ENCODE measurements at regions not wholly inside any gene's neighbourhood (a gene's known extent, or its start where the extent isn't known, plus 50 kb on each side); places are given as distances from the start of the nearest gene placed in this dataset.

DNA sequence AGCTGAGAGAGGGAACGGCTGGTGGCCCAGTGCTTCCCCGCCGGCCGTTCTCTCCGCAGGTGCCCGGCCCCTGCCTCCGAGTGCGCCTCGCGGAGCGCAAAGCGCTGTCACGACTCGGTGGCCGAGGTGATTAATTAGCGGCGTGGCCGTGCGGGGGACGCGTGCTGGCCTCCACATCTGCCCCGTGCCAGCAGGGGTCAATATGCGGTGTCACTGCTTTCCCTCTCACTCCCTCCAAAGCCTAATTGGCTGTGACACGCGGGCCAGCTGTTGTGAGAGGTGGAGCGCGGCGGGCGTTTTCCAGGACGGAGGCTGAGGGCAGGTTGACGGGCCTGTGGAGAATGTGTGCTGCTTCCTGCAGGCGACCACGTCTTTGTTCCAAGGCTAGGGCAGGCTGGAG is 239.0 kb downstream of the LMX1A start:
- no peak overlapping the region for H3K9ac ChIP-seq (ENCODE audit: insufficient read depth, low read depth, low read length)
- no peaks in the 10 kb centered on the region for H3K9me3 ChIP-seq (ENCODE audit: low read length)
- H3K27ac ChIP-seq (ENCODE audit: extremely low read length, insufficient read depth, low read length): no peak overlapping the region
- in situ Hi-C loops (cut with HindIII; ENCODE audit: extremely low pct_ligation_motif_present, low pct_unique_long_range_greater_than_20kb) (no loop called here), intact Hi-C loops (cut with micrococcal nuclease; ENCODE audit: unreplicated experiment) (no loop called here)
- FAIRE-seq (no peak), ATAC-seq (no peak), DNase-seq (ENCODE audit: low spot score) (no peak)
- H3K27me3 ChIP-seq (ENCODE audit: control insufficient read depth in 1 of 2, insufficient read depth in 2 of 2, low read length in 2 of 2): 0 out of 5 replicates have a peak, but pooled peaks cover 0 to 10% of the 10 kb centered on the region in 2 experiments
- ChIA-PET CTCF (ENCODE audit: low intra/inter-chr PET ratio, low total read pairs) (no interaction called here), POLR2A (no interaction called here)
- 69% methylated on average over 33 of the region's 33 CpGs for WGBS (ENCODE audit: low lambda C conversion rate)
- H4K20me1 ChIP-seq (ENCODE audit: insufficient read depth, low read length): no peaks in the 10 kb centered on the region
- H3K4me3 ChIP-seq (replicated peaks in 1 of 3; ENCODE audit: insufficient read depth in 1 of 3, low read depth in 2 of 3, low read length in 3 of 3): no peak overlapping the region
- no TSS peak for BruUV-seq (replicated peaks)
- H3K4me2 ChIP-seq (ENCODE audit: low read depth, low read length): no peak overlapping the region
- H2AFZ ChIP-seq (ENCODE audit: low read length): no peak overlapping the region
- TF ChIP-seq, protein P1, sequence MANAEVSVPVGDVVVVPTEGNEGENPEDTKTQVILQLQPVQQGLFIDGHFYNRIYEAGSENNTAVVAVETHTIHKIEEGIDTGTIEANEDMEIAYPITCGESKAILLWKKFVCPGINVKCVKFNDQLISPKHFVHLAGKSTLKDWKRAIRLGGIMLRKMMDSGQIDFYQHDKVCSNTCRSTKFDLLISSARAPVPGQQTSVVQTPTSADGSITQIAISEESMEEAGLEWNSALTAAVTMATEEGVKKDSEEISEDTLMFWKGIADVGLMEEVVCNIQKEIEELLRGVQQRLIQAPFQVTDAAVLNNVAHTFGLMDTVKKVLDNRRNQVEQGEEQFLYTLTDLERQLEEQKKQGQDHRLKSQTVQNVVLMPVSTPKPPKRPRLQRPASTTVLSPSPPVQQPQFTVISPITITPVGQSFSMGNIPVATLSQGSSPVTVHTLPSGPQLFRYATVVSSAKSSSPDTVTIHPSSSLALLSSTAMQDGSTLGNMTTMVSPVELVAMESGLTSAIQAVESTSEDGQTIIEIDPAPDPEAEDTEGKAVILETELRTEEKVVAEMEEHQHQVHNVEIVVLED (CRISPR knock-in tag; IDR thresholded peaks at IDR 0.05; ENCODE audit: borderline replicate concordance): no peak
- TF ChIP-seq, protein P2, sequence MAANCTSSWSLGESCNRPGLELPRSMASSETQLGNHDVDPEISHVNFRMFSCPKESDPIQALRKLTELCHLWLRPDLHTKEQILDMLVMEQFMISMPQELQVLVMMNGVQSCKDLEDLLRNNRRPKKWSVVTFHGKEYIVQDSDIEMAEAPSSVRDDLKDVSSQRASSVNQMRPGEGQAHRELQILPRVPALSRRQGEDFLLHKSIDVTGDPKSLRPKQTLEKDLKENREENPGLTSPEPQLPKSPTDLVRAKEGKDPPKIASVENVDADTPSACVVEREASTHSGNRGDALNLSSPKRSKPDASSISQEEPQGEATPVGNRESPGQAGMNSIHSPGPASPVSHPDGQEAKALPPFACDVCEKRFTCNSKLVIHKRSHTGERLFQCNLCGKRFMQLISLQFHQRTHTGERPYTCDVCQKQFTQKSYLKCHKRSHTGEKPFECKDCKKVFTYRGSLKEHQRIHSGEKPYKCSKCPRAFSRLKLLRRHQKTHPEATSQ (CRISPR knock-in tag; IDR thresholded peaks at IDR 0.05; ENCODE audit: borderline replicate concordance): no peak
- TF ChIP-seq NKX3-1 (CRISPR knock-in tag; IDR thresholded peaks at IDR 0.05) (no peak), ZNF101 (CRISPR knock-in tag; IDR thresholded peaks at IDR 0.05; ENCODE audit: borderline replicate concordance, low read depth) (no peak), MIER2 (CRISPR knock-in tag; IDR thresholded peaks at IDR 0.05) (no peak), TBP (CRISPR knock-in tag; IDR thresholded peaks at IDR 0.05) (no peak), PAX8 (CRISPR knock-in tag; IDR thresholded peaks at IDR 0.05; ENCODE audit: borderline replicate concordance) (no peak), GATA4 (IDR thresholded peaks at IDR 0.05; ENCODE audit: borderline replicate concordance, low read depth) (no peak), MBD4 (IDR thresholded peaks at IDR 0.05; ENCODE audit: borderline replicate concordance, low read length) (no peak), ZNF713 (CRISPR knock-in tag; IDR thresholded peaks at IDR 0.05) (no peak), ZNF672 (CRISPR knock-in tag; IDR thresholded peaks at IDR 0.05) (no peak), ZNF235 (CRISPR knock-in tag; IDR thresholded peaks at IDR 0.05; ENCODE audit: borderline replicate concordance) (no peak), ZNF850 (CRISPR knock-in tag; conservative IDR thresholded peaks at IDR 0.05) (no peak)
- TF ChIP-seq, protein P3, sequence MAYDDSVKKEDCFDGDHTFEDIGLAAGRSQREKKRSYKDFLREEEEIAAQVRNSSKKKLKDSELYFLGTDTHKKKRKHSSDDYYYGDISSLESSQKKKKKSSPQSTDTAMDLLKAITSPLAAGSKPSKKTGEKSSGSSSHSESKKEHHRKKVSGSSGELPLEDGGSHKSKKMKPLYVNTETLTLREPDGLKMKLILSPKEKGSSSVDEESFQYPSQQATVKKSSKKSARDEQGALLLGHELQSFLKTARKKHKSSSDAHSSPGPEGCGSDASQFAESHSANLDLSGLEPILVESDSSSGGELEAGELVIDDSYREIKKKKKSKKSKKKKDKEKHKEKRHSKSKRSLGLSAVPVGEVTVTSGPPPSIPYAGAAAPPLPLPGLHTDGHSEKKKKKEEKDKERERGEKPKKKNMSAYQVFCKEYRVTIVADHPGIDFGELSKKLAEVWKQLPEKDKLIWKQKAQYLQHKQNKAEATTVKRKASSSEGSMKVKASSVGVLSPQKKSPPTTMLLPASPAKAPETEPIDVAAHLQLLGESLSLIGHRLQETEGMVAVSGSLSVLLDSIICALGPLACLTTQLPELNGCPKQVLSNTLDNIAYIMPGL (CRISPR knock-in tag; IDR thresholded peaks at IDR 0.05; ENCODE audit: borderline replicate concordance in 1 of 2, low read depth in 1 of 2): no peak
- TF ChIP-seq, protein P4, sequence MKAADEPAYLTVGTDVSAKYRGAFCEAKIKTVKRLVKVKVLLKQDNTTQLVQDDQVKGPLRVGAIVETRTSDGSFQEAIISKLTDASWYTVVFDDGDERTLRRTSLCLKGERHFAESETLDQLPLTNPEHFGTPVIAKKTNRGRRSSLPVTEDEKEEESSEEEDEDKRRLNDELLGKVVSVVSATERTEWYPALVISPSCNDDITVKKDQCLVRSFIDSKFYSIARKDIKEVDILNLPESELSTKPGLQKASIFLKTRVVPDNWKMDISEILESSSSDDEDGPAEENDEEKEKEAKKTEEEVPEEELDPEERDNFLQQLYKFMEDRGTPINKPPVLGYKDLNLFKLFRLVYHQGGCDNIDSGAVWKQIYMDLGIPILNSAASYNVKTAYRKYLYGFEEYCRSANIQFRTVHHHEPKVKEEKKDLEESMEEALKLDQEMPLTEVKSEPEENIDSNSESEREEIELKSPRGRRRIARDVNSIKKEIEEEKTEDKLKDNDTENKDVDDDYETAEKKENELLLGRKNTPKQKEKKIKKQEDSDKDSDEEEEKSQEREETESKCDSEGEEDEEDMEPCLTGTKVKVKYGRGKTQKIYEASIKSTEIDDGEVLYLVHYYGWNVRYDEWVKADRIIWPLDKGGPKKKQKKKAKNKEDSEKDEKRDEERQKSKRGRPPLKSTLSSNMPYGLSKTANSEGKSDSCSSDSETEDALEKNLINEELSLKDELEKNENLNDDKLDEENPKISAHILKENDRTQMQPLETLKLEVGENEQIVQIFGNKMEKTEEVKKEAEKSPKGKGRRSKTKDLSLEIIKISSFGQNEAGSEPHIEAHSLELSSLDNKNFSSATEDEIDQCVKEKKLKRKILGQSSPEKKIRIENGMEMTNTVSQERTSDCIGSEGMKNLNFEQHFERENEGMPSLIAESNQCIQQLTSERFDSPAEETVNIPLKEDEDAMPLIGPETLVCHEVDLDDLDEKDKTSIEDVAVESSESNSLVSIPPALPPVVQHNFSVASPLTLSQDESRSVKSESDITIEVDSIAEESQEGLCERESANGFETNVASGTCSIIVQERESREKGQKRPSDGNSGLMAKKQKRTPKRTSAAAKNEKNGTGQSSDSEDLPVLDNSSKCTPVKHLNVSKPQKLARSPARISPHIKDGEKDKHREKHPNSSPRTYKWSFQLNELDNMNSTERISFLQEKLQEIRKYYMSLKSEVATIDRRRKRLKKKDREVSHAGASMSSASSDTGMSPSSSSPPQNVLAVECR (CRISPR knock-in tag; IDR thresholded peaks at IDR 0.05; ENCODE audit: borderline replicate concordance): no peak
- H3K36me3 ChIP-seq (replicated peaks in 1 of 2; ENCODE audit: control insufficient read depth in 1 of 2, insufficient read depth in 2 of 2, low read length in 2 of 2): no peaks in the 10 kb centered on the region
- H3K79me2 ChIP-seq (ENCODE audit: insufficient read depth, low read length): no peaks in the 10 kb centered on the region
- no peaks in the 10 kb centered on the region for H3K4me1 ChIP-seq (ENCODE audit: insufficient read depth, low read length)
